ENCODE measurements at regions not wholly inside any gene's neighbourhood (a gene's known extent, or its start where the extent isn't known, plus 50 kb on each side); places are given as distances from the start of the nearest gene placed in this dataset.
"Not testable (repeated sequence)": the region's sequence is repeated elsewhere in the genome, so short reads cannot be mapped to it uniquely, and the experiment has no call there.

DNA sequence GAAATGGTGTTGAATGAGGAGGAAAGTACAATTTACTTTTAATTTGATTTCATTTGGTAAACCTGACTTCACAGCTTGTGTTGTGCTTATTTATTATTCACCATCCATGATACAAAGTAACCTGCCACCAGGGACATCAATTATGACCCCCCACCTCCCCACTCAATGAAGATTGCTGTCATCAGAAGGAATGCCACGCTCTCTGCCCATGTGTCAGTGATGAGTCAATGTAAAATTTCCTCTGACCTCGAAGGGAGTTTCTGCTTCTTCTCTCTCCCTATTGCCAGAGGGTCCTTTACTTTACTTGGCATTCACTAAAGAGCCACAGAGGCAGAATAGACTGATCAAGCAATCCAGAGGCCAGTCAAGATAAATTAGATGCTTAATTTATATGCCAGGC lies 759.7 kb downstream of the CDH11 start:
- peak; percentile 63 for DNase-seq (ENCODE audit: low read depth)

DNA sequence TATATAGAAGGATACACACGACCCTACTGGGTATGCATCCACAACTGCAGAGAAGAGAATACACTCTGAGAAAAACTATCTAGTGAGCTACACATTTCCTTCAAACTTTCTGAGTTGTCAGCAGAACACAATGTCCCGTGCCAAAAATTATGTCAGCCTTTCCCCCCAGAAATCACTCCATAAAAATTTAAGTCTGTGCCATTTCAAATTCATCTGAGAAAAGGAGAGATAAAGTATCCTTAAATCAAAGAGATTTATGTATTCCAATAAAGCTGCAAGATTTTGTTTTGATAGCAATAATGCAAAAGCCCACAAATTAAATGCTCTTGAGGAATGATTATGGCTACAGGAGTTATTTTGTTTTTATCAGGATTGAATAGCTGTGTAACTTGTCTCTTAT lies 760.1 kb downstream of the CDH11 start:
- DNase-seq (ENCODE audit: low read depth), result no peak

DNA sequence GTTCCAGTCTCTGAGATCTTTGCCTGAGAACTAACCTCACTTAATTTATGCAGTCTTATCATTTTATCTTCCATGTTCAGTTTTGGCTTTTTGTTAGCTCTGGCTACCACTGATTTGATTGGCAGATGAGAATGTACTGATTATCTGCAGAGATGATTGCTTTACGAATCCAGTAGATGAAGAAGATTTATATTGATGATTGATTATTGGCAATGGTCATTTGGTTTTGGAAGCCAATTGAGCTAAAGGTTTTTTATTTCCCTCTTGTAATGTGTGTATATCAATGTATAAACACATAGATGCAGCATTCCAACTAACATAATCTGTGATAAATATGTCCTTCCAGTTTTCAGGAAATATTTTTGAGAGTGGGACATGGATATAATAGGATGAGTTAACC lies 763.6 kb downstream of the CDH11 start:
- DNase-seq (ENCODE audit: low read depth), result no peak

DNA sequence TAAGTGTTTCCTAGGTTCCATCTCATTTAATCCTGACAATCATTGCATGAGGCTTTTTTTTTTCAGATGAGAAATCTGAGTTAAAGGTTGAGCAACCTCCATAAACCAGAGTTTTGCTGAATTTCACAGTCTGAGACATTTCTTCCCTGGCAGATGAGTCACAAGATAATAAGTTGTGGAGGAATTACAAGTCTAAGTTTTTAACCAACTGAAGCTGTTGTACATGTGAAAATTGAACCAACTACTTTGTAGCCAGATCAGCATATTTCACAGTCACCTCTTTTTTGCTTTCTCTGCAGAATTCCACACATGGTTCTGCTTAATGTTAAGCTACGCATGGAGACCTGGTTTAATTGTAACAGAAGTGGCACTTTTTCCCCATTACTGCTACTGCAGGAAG lies 765.6 kb downstream of the CDH11 start:
- peak; percentile 68 for DNase-seq (ENCODE audit: low read depth)

DNA sequence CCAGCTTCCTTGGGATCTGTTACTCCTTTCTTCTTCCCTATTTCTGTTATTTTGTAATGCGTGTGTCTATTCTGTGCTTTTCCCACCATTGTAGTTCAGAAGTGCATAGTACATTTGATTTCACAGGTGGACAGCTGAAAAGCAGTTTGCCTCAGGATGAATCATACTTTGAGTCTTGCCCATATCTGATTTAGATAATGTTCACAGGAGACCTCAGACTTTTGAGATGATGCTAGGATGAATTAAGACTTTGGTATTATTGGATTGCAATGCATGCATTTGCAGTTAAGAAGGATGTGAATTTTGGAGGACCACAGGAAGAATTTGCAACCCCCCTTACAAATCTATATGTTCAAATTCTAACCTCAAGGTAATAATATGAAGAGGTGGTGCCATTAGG lies 769.6 kb downstream of the CDH11 start:
- no peak for DNase-seq (ENCODE audit: low read depth)

DNA sequence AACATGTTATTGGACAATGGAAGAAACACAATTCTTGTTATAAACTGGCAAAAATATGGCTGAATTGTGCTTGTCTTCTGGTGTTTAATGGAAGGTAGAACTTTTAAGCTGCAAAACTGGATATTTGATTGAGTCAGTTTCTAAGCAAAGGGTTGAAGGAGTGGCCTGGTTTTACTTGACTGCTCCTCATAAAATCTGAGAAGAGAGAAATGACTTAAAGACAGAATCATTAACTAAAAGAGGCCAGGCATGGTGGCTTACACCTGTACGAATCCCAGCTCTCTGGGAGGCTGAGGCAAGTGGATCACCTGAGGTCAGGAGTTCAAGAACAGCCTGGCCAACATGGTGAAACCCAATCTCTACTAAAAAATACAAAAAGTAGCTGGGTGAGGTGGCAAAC lies 770.7 kb downstream of the CDH11 start:
- no peak for DNase-seq (ENCODE audit: low read depth)

DNA sequence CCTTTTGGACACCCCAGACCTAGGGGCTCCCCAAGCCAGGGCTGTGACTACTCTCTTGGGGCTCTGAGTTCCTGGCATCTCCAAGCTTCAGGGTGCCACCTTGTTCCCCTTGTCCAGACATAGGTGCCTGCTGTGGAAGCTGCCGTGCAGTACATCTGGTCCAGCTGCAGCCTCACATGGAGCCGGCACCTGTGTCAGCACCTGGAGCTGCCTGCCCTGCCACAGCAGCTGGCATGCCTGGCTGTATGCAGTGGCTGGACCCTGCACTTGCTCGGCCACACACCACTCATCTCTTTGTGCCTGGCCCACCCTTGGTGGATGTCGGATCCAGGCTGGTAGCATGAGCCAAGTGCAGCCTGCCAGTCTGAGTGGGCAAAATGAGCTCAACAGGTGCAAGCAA lies 775.8 kb downstream of the CDH11 start:
- no peak for DNase-seq (ENCODE audit: low read depth)

DNA sequence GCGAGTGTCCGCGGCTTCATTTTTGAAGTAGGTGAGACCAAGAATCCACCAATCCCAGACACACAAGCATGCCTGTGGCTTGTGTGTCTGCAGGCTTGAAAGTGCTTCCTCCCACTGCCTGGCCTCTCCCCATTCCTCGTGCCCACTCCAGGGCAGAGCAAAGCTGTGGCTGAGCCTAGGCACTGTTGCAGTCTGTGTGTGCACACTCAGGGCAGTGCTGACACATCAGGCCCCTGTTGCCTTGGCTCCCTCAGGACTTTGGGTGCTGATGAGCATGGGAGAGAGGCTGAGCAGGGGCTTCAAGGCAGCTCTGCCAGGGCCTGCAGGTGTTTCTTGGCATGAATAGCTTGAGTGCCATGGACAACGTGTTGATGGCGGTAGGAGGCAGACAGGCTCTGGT lies 776.7 kb downstream of the CDH11 start:
- no peak for DNase-seq (ENCODE audit: low read depth)

DNA sequence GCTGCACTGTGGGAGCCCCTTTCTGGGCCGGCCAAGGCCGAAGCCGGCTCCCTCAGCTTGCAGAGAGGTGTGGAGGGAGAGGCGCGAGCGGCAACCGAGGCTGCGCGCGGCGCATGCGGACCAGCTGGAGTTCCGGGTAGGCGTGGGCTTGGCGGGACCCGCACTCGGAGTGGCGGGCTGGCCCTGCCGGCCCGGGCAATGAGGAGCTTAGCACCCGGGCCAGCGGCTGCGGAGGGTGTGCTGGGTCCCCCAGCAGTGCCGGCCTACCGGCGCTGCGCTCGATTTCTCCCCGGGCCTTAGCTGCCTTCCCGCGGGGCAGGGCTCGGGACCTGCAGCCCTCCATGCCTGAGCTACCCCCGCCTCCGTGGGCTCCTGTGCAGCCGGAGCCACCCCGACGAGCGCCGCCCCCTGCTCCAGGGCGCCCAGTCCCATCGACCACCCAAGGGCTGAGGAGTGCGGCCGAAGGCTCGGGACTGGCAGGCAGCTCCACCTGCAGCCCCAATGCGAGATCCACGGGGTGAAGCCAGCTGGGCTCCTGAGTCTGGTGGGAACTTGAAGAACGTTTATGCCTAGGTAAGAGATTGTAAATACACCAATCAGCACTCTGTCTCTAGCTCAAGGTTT lies 777.9 kb downstream of the CDH11 start:
- not testable (repeated sequence) for DNase-seq (ENCODE audit: low read depth)

DNA sequence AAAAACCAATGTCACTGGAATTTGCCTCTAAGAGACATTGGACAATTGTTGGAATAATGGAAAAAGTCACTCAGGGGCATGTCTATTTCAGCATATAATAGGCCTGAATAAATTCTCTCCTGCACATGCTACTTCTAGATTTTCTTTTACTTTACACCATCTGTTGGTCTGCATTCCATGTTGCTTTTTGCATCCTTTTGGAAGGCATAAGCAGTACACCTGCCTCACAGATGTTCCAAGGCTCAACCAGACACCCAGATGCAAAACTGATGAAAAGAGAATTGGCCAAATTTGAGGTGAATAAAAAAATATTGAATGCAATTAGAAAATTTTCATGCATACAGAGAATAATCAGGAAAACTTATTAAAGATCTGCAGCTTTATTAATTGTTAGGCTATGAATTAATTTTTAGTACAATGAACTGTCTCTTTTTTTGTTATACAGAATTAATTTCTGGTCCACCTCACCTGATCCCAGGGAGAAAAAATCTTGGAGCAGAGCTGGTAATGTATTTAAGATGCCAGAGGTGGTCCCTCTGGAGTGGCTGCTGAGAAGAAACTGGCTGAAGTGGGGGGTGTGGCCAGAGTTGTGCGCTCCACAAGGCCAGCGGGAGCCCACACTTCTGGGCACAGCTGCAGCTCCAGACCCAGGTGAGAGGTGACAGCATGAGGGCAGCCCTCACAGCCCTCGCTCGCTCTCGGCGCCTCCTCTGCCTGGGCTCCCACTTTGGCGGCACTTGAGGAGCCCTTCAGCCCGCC lies 778.6 kb downstream of the CDH11 start:
- DNase-seq (ENCODE audit: low read depth), result no peak

DNA sequence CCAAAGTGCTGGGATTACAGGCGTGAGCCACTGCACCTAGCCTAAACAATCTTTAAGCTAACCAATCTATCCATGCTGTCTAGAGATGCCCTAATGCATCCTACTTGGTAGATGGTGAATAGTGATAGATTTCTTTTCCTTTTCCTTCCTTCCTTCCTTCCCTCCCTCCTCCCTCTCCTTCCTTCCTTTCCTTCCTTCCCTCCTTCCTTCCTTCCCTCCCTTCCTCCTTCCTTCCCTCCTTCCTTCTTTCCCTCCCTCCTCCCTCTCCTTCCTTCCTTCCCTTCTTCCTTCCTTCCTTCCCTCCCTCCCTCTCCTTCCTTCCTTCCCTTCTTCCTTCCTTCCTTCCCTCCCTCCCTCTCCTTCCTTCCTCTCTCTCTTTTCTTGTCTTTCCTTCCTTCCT lies 780.5 kb downstream of the CDH11 start:
- not testable (repeated sequence) for DNase-seq (ENCODE audit: low read depth)

DNA sequence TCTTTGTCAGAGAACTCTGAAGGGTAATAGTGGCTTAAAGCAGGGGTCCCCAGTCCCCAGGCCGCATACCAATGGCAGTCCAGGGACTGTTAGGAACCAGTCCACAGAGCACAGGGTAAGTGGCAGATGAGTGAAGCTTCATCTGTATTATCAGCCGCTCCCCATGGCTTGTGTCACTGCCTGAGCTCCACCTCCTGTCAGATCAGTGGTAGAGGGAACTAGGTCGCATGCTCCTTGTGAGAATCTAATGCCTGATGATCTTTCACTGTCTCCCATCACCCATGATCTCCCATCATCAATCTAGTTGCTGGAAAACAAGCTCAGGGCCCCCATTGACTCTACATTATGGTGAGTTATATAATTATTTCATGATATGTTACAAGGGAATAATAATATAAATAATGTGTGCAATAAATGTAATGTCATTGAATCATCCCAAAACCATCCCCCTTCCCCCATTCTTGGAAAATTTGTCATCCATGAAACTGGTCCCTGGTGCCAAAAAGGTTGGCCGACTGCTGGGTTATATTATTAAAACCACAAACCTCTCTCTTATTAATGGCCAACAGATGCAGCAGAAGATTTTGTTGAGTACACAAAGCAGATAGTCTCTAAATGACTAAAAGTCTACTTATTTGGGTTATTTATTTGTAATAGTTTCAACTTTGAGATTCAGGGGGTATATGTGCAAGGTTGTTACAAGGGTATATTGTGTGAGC lies 782.7 kb downstream of the CDH11 start:
- no peak for DNase-seq (ENCODE audit: low read depth)

DNA sequence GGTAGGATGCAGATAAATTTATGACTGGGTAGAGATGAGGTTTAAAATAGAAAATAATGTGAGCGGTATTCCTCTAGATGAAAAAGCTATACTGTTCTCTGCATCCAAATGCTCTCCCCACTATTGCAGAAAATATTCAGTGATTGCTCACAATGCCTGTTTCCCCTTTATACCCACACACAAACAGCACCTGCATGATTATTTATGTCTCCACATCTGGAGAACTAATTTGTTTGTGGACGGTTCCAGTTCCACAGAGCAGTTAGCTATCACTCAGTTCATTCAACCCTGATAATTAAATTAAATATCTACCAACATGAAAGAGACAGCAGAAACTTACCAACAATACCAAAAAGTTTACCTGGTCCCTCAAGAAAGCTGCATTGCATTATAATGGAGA lies 800.0 kb downstream of the CDH11 start:
- DNase-seq (ENCODE audit: low read depth), result no peak

DNA sequence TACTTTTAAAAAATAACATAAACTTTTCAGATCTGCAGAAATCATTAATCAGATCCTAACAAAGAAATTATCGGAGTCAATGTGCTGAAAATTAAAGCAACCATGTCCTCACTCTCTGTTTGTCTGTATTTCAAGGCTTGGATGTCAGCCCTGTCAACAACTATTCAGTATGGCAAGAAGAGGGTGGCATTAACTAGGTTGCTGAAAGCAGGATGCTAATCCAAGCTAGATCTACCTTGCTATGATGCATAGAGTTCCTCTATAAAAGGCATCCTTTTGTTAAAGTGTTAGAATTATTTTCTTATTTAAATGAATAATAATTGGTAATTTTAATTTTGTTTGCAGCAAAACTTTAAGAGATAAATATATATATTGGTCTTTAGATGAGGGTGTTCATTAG lies 800.8 kb downstream of the CDH11 start:
- DNase-seq (ENCODE audit: low read depth), result no peak

DNA sequence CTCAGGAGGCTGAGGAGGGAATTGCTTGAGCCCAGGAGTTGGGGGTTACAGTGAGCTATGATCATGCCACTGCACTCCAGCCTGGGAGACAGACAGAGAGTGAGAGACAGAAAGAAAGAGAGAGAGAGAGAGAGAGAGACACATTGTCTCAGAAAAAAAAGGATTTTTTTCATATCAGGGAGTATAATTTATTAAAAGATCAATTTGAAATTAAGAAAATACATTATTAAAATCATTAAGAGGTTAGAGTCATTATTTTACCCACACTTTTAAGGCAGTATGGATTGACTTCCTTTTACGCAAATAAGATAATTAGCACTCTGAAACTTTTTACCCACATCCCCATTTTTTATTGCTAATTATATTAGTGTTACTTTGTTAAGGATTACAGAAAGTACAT lies 804.3 kb downstream of the CDH11 start:
- no peak for DNase-seq (ENCODE audit: low read depth)

DNA sequence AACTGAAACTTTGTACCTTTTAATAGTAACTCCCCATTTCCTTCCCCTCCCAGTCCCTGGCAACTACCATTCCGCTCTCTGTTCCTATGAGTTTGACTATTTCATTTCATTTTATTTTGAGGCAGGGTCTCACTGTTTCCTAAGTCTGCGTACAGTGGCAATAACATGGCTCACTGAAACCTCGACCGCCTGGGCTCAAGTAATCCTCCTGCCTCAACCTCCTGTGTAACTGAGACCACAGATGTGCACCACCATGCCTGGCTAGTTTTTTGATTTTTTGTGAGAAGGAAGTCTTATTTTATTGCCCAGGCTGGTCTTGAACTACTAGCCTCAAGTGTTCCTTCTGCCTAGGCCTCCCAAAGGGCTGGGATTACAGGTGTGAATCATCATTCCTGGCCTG lies 808.1 kb downstream of the CDH11 start:
- DNase-seq (ENCODE audit: low read depth), result no peak

DNA sequence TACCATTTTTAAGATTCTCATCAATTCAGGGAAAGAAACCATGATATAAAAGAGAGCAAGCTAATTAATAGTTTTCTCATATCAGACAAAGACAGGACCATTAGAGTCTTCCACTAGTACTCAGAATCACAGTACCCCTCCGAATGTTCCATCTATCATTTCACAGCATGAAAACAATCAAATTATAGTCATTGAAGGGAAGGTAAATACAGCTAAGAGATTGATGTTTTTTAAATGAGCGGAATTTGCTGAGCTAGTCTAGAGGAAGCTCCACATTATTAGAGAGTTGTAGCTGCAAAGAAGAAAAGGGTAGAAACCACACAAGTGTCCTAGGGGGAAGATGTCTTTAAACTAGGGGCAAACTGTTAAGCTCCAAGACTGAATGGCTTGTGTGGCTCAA lies 808.9 kb downstream of the CDH11 start:
- DNase-seq (ENCODE audit: low read depth), result no peak

DNA sequence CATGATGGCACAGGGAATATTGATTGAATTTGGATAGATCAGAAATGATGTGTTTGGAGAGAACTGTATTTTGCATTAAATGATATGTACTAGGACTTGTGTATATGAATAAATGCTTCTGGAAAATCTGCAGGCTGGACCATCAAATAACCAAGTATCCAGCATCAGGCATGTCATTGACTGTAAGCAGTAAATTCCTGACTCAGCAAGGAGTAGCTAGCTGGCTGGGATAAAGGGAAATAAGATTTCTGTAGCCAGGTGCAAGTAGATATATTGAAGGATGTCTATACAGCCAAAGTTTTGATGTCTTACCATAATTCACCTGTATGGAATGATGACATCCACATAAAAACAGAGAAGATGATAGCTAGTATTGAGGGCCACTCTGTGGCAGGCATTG lies 809.6 kb downstream of the CDH11 start:
- DNase-seq (ENCODE audit: low read depth), result no peak

DNA sequence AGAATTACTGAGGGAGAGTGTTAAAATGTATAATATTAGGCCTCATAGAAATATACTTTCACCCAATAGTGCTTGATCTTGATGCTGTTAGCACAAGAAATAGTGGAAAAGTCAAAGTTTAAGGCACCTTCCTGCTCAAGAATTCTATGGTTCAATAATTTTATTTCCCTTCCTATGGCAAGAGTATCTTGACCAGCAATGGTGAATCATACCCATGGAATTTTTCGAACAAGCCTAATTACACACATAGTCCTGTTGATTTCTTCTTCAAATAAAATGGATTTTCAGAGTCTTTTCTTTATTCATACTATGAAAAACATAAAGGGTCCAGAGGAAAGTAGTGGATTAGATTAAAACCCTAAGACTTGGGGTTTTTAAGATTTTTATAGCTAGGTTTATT lies 810.6 kb downstream of the CDH11 start:
- DNase-seq (ENCODE audit: low read depth), result peak; percentile 3

DNA sequence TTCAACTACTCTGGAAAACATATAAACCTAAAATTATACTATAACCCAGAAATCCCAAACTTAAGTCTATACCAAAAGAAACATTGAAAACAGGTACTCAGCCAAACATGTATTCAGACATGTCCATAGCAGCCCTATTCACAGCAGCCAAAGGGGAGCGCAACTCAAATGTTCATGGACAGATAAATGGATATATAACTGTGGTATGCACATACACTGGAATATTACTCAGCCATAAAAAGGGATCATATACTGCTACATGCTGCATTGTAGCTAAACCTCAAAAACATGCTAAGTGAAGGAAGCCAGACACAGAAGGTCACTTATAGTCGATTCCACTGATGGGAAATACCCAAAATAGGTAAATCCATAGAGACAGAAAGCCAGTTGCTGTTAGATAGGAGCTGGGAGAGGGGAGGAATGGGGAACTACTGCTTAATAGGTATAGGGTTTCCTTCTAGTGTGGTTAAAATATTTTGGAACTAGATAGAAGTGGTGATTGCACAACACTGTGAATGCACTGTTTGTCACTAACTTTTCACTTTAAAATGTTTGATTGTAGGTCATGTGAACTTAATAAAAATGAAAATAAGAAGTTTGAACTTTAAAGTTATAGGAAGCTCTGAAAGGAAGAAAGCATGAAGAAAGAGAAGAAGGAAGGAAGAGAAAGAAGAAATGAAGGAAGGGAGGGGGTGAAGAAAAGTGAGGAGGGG lies 812.3 kb downstream of the CDH11 start:
- no peak for DNase-seq (ENCODE audit: low read depth)

DNA sequence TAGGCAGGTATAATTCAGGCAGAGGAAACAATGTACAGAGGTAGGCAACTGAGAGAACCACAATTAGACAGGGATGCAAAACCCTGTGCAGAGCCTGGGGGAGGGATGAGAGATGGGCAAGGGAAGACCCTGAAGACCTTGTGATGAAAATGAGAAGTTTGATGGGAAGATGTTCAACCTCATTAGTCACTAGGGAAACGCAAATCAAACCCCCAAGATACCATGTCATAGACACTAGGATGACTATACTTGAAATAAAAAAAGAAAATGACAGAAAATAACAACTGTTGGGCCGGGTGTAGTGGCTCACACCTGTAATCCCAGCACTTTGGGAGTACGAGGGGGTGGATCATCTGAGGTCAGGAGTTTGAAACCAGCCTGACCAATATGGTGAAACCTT lies 813.1 kb downstream of the CDH11 start:
- DNase-seq (ENCODE audit: low read depth), result no peak

DNA sequence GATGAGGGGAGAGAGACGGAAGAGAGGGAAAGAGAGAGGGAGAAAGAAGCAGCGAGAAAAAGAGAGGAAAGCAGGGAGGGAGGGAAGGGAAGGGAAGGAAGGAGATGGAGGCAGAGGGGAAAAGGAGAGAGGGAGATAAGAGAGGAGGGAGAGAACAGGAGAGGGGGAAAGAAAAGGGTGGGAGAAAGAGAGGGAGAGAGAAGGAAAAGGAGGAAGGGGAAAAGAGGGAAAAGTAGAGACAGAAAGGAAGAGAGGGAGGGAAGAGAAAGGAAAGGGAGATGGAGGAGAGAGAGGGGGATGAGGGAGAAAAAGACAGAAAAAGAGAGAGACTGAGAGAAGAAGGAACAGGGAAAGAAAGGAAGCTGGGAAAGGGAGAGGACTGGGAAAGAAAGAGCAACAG lies 814.4 kb downstream of the CDH11 start:
- DNase-seq (ENCODE audit: low read depth), result no peak

Data from HT1080 (cell line).